SU-DHL-6 (cell line): ENCODE measurements at regions not wholly inside any gene's neighbourhood (a gene's known extent, or its start where the extent isn't known, plus 50 kb on each side); places are given as distances from the start of the nearest gene placed in this dataset.

Experiments
- EZH2phosphoT487 ChIP-seq: fragments of 200-600 bp; sonication (generic), shearing (Covaris generic); conservative IDR thresholded peaks from 2 replicates; pipeline ENCODE4 v1.6.1; 2018; ENCODE audit warnings: mild to moderate bottlenecking, antibody characterized with exemption, low read length, moderate library complexity, mixed read lengths
- TF ChIP-seq, protein P1 (sequence below): fragments of 200-600 bp; sonication (generic); IDR thresholded peaks from one replicate; pipeline ENCODE4 v1.5.1; 2017; ENCODE audit warnings: antibody characterized with exemption, mild to moderate bottlenecking, low read length, moderate library complexity; ENCODE audit not compliant: insufficient read depth, poor library complexity, severe bottlenecking

DNA sequence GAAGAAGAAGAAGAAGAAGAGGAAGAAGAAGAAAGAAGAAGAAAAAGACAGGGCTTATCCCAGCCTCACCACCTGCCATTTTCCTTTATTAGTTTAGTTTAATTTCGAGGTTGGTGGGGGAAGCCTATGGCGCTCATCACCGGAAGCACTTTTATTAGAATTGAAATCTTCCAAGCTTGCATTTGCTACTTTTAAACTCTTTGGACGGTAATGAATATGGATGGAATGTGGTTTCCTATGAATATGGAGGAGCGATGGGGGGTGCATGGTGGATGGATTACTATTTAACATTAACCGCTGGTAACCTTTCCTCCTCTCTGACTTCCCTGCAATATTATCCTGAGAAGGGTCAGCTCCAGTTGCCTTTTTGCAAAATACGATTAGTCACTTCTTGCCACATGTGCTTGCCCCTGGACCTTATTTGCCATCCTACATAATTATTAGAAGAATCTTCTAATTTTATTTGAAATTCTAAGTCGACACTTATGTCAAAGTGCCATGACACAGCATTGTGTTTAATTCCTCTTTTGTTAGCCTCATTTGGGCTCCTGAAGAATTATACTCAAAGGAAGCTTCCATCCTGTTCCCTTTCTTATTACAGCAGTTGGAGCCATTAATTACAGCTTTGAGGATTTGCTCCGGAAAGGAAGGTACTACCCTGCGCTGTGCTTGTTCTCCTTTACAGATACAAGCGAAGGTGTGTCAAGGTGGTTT lies 424.5 kb downstream of the VRK1 start:
- TF ChIP-seq, protein P1, sequence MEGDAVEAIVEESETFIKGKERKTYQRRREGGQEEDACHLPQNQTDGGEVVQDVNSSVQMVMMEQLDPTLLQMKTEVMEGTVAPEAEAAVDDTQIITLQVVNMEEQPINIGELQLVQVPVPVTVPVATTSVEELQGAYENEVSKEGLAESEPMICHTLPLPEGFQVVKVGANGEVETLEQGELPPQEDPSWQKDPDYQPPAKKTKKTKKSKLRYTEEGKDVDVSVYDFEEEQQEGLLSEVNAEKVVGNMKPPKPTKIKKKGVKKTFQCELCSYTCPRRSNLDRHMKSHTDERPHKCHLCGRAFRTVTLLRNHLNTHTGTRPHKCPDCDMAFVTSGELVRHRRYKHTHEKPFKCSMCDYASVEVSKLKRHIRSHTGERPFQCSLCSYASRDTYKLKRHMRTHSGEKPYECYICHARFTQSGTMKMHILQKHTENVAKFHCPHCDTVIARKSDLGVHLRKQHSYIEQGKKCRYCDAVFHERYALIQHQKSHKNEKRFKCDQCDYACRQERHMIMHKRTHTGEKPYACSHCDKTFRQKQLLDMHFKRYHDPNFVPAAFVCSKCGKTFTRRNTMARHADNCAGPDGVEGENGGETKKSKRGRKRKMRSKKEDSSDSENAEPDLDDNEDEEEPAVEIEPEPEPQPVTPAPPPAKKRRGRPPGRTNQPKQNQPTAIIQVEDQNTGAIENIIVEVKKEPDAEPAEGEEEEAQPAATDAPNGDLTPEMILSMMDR: no peak
- no peak for TF ChIP-seq EZH2phosphoT487
